ENCODE measurements at regions not wholly inside any gene's neighbourhood (a gene's known extent, or its start where the extent isn't known, plus 50 kb on each side); places are given as distances from the start of the nearest gene placed in this dataset.

GRCh38 chr18:56067214-56067894 is 479.4 kb upstream of the TCF4 start:
- no peak overlapping the region for H3K27ac Mint-ChIP-seq
- no peaks in the 10 kb centered on the region for H3K36me3 Mint-ChIP-seq (ENCODE audit: low read depth)
- no peaks in the 10 kb centered on the region for H3K4me1 Mint-ChIP-seq (ENCODE audit: low read depth)
- H3K9me3 Mint-ChIP-seq (ENCODE audit: insufficient read depth) = peaks cover 3% of the 10 kb centered on the region
- H3K4me3 Mint-ChIP-seq = no peak overlapping the region
- ATAC-seq (no peak), DNase-seq (no peak)
- CTCF ChIA-PET = no interaction called here
- H3K27me3 Mint-ChIP-seq (ENCODE audit: low read depth) = no peaks in the 10 kb centered on the region
- POLR2A ChIA-PET = no interaction called here

GRCh38 chr18:56066524-56067213 is 478.7 kb upstream of the TCF4 start:
- ATAC-seq (no peak), DNase-seq (no peak)
- Mint-ChIP-seq H3K9me3 (ENCODE audit: insufficient read depth) (peaks cover 3% of the 10 kb centered on the region), H3K27ac (no peak overlapping the region), H3K36me3 (ENCODE audit: low read depth) (no peaks in the 10 kb centered on the region), H3K4me1 (ENCODE audit: low read depth) (no peaks in the 10 kb centered on the region), H3K27me3 (ENCODE audit: low read depth) (no peaks in the 10 kb centered on the region), H3K4me3 (no peak overlapping the region)
- ChIA-PET CTCF (no interaction called here), POLR2A (no interaction called here)

- no peak overlapping the region for H3K27ac Mint-ChIP-seq
- DNase-seq = no peak
- no peaks in the 10 kb centered on the region for H3K9me3 Mint-ChIP-seq (ENCODE audit: insufficient read depth)
- no peak for ATAC-seq
- H3K4me1 Mint-ChIP-seq (ENCODE audit: low read depth) = no peaks in the 10 kb centered on the region
- POLR2A ChIA-PET = no interaction called here
- no peak overlapping the region for H3K4me3 Mint-ChIP-seq
- no peaks in the 10 kb centered on the region for H3K36me3 Mint-ChIP-seq (ENCODE audit: low read depth)
- CTCF ChIA-PET = no interaction called here
- no peaks in the 10 kb centered on the region for H3K27me3 Mint-ChIP-seq (ENCODE audit: low read depth)
Observed at GRCh38 chr18:56065086-56065485, 477.1 kb upstream of the TCF4 start.

- Mint-ChIP-seq H3K36me3 (ENCODE audit: low read depth) (no peaks in the 10 kb centered on the region), H3K9me3 (ENCODE audit: insufficient read depth) (no peaks in the 10 kb centered on the region), H3K4me3 (no peak overlapping the region), H3K27me3 (ENCODE audit: low read depth) (no peaks in the 10 kb centered on the region), H3K4me1 (ENCODE audit: low read depth) (no peaks in the 10 kb centered on the region), H3K27ac (no peak overlapping the region)
- DNase-seq = no peak
- POLR2A ChIA-PET = no interaction called here
- CTCF ChIA-PET = no interaction called here
- no peak for ATAC-seq
Observed at GRCh38 chr18:56062931-56063330, 474.9 kb upstream of the TCF4 start.

GRCh38 chr18:56060967-56061541 is 473.1 kb upstream of the TCF4 start:
- ChIA-PET CTCF (no interaction called here), POLR2A (no interaction called here)
- no peaks in the 10 kb centered on the region for H3K4me1 Mint-ChIP-seq (ENCODE audit: low read depth)
- no peaks in the 10 kb centered on the region for H3K9me3 Mint-ChIP-seq (ENCODE audit: insufficient read depth)
- DNase-seq = no peak
- H3K27me3 Mint-ChIP-seq (ENCODE audit: low read depth) = no peaks in the 10 kb centered on the region
- ATAC-seq = no peak
- no peak overlapping the region for H3K27ac Mint-ChIP-seq
- H3K4me3 Mint-ChIP-seq = no peak overlapping the region
- no peaks in the 10 kb centered on the region for H3K36me3 Mint-ChIP-seq (ENCODE audit: low read depth)

GRCh38 chr18:56052202-56052601 is 464.2 kb upstream of the TCF4 start:
- no peaks in the 10 kb centered on the region for H3K9me3 Mint-ChIP-seq (ENCODE audit: insufficient read depth)
- ChIA-PET POLR2A (no interaction called here), CTCF (no interaction called here)
- no peak for DNase-seq
- no peaks in the 10 kb centered on the region for H3K4me1 Mint-ChIP-seq (ENCODE audit: low read depth)
- H3K27ac Mint-ChIP-seq = no peak overlapping the region
- no peak for ATAC-seq
- no peaks in the 10 kb centered on the region for H3K36me3 Mint-ChIP-seq (ENCODE audit: low read depth)
- H3K4me3 Mint-ChIP-seq = no peak overlapping the region
- H3K27me3 Mint-ChIP-seq (ENCODE audit: low read depth) = no peaks in the 10 kb centered on the region

- no peak for DNase-seq
- Mint-ChIP-seq H3K27me3 (ENCODE audit: low read depth) (no peaks in the 10 kb centered on the region), H3K27ac (no peak overlapping the region), H3K9me3 (ENCODE audit: insufficient read depth) (no peaks in the 10 kb centered on the region), H3K4me3 (no peak overlapping the region), H3K36me3 (ENCODE audit: low read depth) (no peaks in the 10 kb centered on the region), H3K4me1 (ENCODE audit: low read depth) (no peaks in the 10 kb centered on the region)
- ChIA-PET CTCF (no interaction called here), POLR2A (no interaction called here)
- ATAC-seq = no peak
Observed at GRCh38 chr18:56044239-56044638, 456.2 kb upstream of the TCF4 start.

GRCh38 chr18:56043641-56044061 is 455.7 kb upstream of the TCF4 start:
- CTCF ChIA-PET = no interaction called here
- Mint-ChIP-seq H3K4me3 (no peak overlapping the region), H3K36me3 (ENCODE audit: low read depth) (no peaks in the 10 kb centered on the region), H3K4me1 (ENCODE audit: low read depth) (no peaks in the 10 kb centered on the region), H3K9me3 (ENCODE audit: insufficient read depth) (no peaks in the 10 kb centered on the region), H3K27me3 (ENCODE audit: low read depth) (no peaks in the 10 kb centered on the region), H3K27ac (no peak overlapping the region)
- POLR2A ChIA-PET = no interaction called here
- DNase-seq (no peak), ATAC-seq (no peak)

- H3K27ac Mint-ChIP-seq = no peak overlapping the region
- ChIA-PET POLR2A (no interaction called here), CTCF (no interaction called here)
- no peaks in the 10 kb centered on the region for H3K4me1 Mint-ChIP-seq (ENCODE audit: low read depth)
- H3K36me3 Mint-ChIP-seq (ENCODE audit: low read depth) = no peaks in the 10 kb centered on the region
- no peak for DNase-seq
- ATAC-seq = no peak
- no peak overlapping the region for H3K4me3 Mint-ChIP-seq
- H3K9me3 Mint-ChIP-seq (ENCODE audit: insufficient read depth) = no peaks in the 10 kb centered on the region
- H3K27me3 Mint-ChIP-seq (ENCODE audit: low read depth) = no peaks in the 10 kb centered on the region
Observed at GRCh38 chr18:56042915-56043536, 455.0 kb upstream of the TCF4 start.

GRCh38 chr18:56038171-56039030 is 450.4 kb upstream of the TCF4 start:
- CTCF ChIA-PET = no interaction called here
- Mint-ChIP-seq H3K4me3 (no peak overlapping the region), H3K27ac (no peak overlapping the region), H3K4me1 (ENCODE audit: low read depth) (no peaks in the 10 kb centered on the region), H3K27me3 (ENCODE audit: low read depth) (no peaks in the 10 kb centered on the region), H3K36me3 (ENCODE audit: low read depth) (no peaks in the 10 kb centered on the region), H3K9me3 (ENCODE audit: insufficient read depth) (peaks cover 7% of the 10 kb centered on the region)
- ATAC-seq (no peak), DNase-seq (no peak)
- POLR2A ChIA-PET = no interaction called here

- POLR2A ChIA-PET = no interaction called here
- H3K4me1 Mint-ChIP-seq (ENCODE audit: low read depth) = no peaks in the 10 kb centered on the region
- no peak overlapping the region for H3K27ac Mint-ChIP-seq
Observed at GRCh38 chr18:56036741-56037140, 448.7 kb upstream of the TCF4 start.

GRCh38 chr18:56035546-56035945 is 447.6 kb upstream of the TCF4 start:
- no peaks in the 10 kb centered on the region for H3K27me3 Mint-ChIP-seq (ENCODE audit: low read depth)
- H3K4me1 Mint-ChIP-seq (ENCODE audit: low read depth) = no peaks in the 10 kb centered on the region
- no peaks in the 10 kb centered on the region for H3K36me3 Mint-ChIP-seq (ENCODE audit: low read depth)
- ATAC-seq (no peak), DNase-seq (no peak)
- H3K9me3 Mint-ChIP-seq (ENCODE audit: insufficient read depth) = peaks cover 7% of the 10 kb centered on the region
- POLR2A ChIA-PET = no interaction called here
- H3K4me3 Mint-ChIP-seq = no peak overlapping the region
- CTCF ChIA-PET = no interaction called here
- no peak overlapping the region for H3K27ac Mint-ChIP-seq

More at GRCh38 chr18:56036741-56037140, 448.7 kb upstream of the TCF4 start:
- Mint-ChIP-seq H3K36me3 (ENCODE audit: low read depth) (no peaks in the 10 kb centered on the region), H3K9me3 (ENCODE audit: insufficient read depth) (peaks cover 7% of the 10 kb centered on the region), H3K27me3 (ENCODE audit: low read depth) (no peaks in the 10 kb centered on the region), H3K4me3 (no peak overlapping the region)
- DNase-seq = no peak
- CTCF ChIA-PET = no interaction called here
- no peak for ATAC-seq

Measured in activated CD8-positive, alpha-beta T cell treated with anti-CD3 and anti-CD28 coated beads, Interleukin-2, amount 10 ng/mL, durations not matched to agents 7 days and 5 days (primary cell).